GM20000 (cell line): ENCODE measurements at regions not wholly inside any gene's neighbourhood (a gene's known extent, or its start where the extent isn't known, plus 50 kb on each side); places are given as distances from the start of the nearest gene placed in this dataset.

ENCODE experiments used
- DNase-seq: peaks from one replicate; pipeline ENCODE4 v3.0.0; 2012; ENCODE audit warnings: low spot score
- CTCF ChIP-seq: IDR thresholded peaks from 2 replicates; pipeline ENCODE4 v1.5.1; 2012; ENCODE audit warnings: mild to moderate bottlenecking, control low read depth; ENCODE audit errors: extremely low read depth, missing control alignments

GRCh38 chr10:118501171-118501570 is 94.3 kb downstream of the PRLHR start:
- DNase-seq, result no peak
- TF ChIP-seq CTCF, result no peak

- no peak for DNase-seq
- TF ChIP-seq CTCF, result no peak
These were observed 94.9 kb downstream of the PRLHR start for GRCh38 chr10:118500477-118501104.

DNA sequence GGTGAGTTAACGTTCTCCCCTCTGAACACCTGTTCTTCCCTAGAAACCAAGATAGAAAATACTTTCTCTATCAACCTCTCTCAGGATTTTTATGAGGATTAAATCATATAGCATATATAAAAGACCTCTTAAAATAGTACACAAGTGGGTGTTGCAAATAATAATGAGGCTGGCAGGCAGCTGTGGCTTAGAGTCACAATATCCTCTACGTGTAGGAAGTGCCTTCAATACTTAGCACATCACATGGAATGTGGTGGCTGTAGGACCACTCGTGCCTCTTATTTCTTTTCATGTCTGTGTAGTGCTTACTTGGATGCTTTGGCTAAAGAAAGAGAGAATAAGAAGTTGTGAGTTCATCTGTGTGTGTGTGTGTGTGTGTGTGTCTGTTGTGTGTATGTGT is 96.3 kb downstream of the PRLHR start:
- TF ChIP-seq CTCF, result no peak
- DNase-seq, result no peak

- no peak for DNase-seq
- TF ChIP-seq CTCF, result no peak
These were observed 96.8 kb downstream of the PRLHR start for GRCh38 chr10:118498623-118499022.

DNA sequence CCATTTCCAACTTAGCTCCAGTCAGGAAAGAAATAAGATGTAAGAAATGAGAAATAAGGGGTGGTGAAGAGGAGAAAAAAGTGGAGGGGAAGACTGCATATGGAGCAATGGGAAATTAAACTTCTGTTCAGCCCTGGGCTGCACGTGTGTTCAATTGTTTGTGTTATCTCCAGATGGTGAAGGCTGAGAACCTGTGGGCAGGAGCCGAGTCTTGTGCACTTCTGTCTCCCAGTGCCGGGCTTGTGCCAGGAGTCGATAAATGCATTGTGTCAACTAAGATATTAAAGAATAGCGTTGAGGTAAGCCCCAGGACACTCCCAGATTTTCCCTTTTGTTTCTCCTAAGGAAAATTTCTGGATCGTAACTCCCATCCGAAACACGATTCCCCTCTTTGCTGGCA is 98.2 kb downstream of the PRLHR start:
- no peak for TF ChIP-seq CTCF

DNA sequence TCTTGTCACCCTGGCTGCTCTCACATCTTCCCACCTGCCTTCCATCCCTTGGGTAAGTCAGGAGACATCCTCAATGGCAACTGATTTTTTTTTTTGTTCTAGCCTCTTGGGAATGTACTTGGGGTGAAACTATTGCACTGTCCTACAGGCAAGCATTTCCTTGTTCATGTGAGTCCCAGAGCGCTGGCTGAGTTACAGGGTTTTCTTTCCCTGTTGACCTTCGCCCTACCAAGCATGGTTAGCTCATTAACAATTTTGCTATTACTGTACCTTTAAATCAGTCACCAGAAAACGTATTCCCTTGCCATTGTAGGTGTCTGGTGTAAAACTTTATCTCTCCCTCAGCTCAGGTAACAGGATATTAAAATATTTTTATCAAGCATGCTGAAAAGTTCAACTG is 98.9 kb downstream of the PRLHR start:
- no peak for TF ChIP-seq CTCF
- DNase-seq, result no peak

More for the DNA sequence above, 98.2 kb downstream of the PRLHR start:
- no peak for DNase-seq

GRCh38 chr10:118495499-118495898 is 99.9 kb downstream of the PRLHR start:
- no peak for DNase-seq
- no peak for TF ChIP-seq CTCF
